ENCODE measurements at regions not wholly inside any gene's neighbourhood (a gene's known extent, or its start where the extent isn't known, plus 50 kb on each side); places are given as distances from the start of the nearest gene placed in this dataset.

DNA sequence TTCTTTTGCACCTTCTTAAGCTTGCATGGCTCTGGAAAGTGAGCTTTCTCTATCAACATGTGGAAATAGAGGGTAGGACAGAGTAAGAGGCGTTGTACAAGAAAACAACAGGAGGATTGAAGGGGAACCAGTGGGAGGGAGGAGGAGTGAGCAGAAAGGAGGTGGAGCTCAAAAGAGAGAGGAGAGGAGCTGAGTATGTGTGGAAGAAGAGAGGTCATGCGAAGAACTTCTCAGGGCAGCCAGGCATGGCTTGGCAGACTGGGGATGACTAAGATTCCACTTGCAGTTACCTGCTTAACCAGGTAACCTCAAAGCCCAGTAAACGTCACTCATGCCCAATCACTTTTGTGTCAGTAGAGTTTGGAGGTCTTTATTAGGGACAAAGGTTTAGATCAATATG, 105.1 kb downstream of the BCL2L11 start:
- TF ChIP-seq CTCF (IDR thresholded peaks at IDR 0.05; ENCODE audit: insufficient read depth, low read length, poor library complexity, severe bottlenecking): no peak
- Histone ChIP-seq H3K27me3 (ENCODE audit: control insufficient read depth, insufficient read depth, low read length) (no peaks in the 10 kb centered on the region), H3K36me3 (ENCODE audit: control insufficient read depth, insufficient read depth, low read length) (no peaks in the 10 kb centered on the region), H3K4me3 (ENCODE audit: low read depth, low read length) (no peak overlapping the region)
- peak; percentile 34 for DNase-seq (ENCODE audit: low read depth)

DNA sequence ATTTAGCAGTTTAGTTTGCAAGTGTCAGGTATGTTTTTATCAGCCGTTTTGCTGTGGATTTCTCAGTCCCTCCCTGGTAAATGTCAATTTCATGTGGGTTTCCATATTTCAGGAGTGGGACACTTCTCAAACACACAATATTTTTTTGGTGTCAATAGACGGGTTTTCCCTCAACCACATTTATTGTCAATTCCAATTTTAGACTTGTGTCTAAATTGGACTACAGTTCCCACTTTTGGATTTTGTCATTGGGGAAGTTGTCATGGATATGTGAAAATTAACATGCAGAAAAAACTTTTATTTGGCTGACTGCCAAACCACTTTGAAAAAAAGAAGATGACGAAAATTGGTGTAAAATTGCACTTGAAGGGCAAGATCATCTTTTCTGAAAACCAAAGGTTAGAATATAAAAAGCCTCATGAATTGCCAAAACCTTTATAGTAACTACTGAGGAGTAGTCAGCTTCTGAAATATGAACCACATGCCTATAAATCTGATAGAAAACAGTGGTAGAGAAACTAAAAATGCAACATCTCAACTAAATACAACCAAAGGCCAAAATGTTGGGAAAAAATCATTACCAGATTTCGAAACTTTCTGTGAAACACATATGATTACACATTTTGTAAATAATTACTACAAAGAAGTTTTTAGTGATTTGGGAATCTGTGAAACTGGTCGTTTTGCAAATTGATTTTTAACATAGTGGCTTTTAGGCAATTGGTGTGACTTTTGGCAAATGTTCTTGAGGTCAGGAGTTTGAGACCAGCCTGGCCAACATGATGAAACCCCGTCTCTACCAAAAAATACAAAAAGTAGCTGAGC, 106.4 kb downstream of the BCL2L11 start:
- no peak overlapping the region for H3K4me3 ChIP-seq (ENCODE audit: low read depth, low read length)
- no peak for TF ChIP-seq CTCF (IDR thresholded peaks at IDR 0.05; ENCODE audit: insufficient read depth, low read length, poor library complexity, severe bottlenecking)
- H3K36me3 ChIP-seq (ENCODE audit: control insufficient read depth, insufficient read depth, low read length): no peaks in the 10 kb centered on the region
- H3K27me3 ChIP-seq (ENCODE audit: control insufficient read depth, insufficient read depth, low read length): no peaks in the 10 kb centered on the region
- no peak for DNase-seq (ENCODE audit: low read depth)

- H3K27me3 ChIP-seq (ENCODE audit: control insufficient read depth, insufficient read depth, low read length): no peaks in the 10 kb centered on the region
- H3K4me3 ChIP-seq (ENCODE audit: low read depth, low read length): no peak overlapping the region
- H3K36me3 ChIP-seq (ENCODE audit: control insufficient read depth, insufficient read depth, low read length): no peaks in the 10 kb centered on the region
- peak; percentile 73 for DNase-seq (ENCODE audit: low read depth)
- no peak for TF ChIP-seq CTCF (IDR thresholded peaks at IDR 0.05; ENCODE audit: insufficient read depth, low read length, poor library complexity, severe bottlenecking)
These were observed 107.0 kb downstream of the BCL2L11 start for GRCh38 chr2:111227716-111228141.

GRCh38 chr2:111231532-111232252, 111.0 kb downstream of the BCL2L11 start:
- Histone ChIP-seq H3K4me3 (ENCODE audit: low read depth, low read length) (no peak overlapping the region), H3K36me3 (ENCODE audit: control insufficient read depth, insufficient read depth, low read length) (no peaks in the 10 kb centered on the region), H3K27me3 (ENCODE audit: control insufficient read depth, insufficient read depth, low read length) (no peaks in the 10 kb centered on the region)
- no peak for TF ChIP-seq CTCF (IDR thresholded peaks at IDR 0.05; ENCODE audit: insufficient read depth, low read length, poor library complexity, severe bottlenecking)
- DNase-seq (ENCODE audit: low read depth): no peak

GRCh38 chr2:111235192-111236015, 114.7 kb downstream of the BCL2L11 start:
- H3K36me3 ChIP-seq (ENCODE audit: control insufficient read depth, insufficient read depth, low read length): no peaks in the 10 kb centered on the region
- TF ChIP-seq CTCF (IDR thresholded peaks at IDR 0.05; ENCODE audit: insufficient read depth, low read length, poor library complexity, severe bottlenecking): no peak
- no peaks in the 10 kb centered on the region for H3K27me3 ChIP-seq (ENCODE audit: control insufficient read depth, insufficient read depth, low read length)
- no peak for DNase-seq (ENCODE audit: low read depth)
- H3K4me3 ChIP-seq (ENCODE audit: low read depth, low read length): no peak overlapping the region

All from kidney epithelial cell (primary cell).